GM23338 (cell line): ENCODE measurements at regions not wholly inside any gene's neighbourhood (a gene's known extent, or its start where the extent isn't known, plus 50 kb on each side); places are given as distances from the start of the nearest gene placed in this dataset.

Experiments
- ATAC-seq: fragments of 200-7000 bp; cut with Tn5 transposase; 3 replicates; pipeline ENCODE4 v1.9.1; 2020
- DNase-seq: peaks from one replicate; pipeline ENCODE4 v3.0.0-alpha.2; 2015; ENCODE audit warnings: low spot score
- H2AFZ ChIP-seq: fragments of 200-600 bp; sonication (generic); 2 replicates; pipeline ENCODE4 v1.8.0; 2016; ENCODE audit warnings: antibody characterized with exemption, mild to moderate bottlenecking, moderate library complexity
- H3F3A ChIP-seq: fragments of 200-600 bp; sonication (generic); replicated peaks from 2 replicates; pipeline ENCODE4 v1.8.0; 2017; ENCODE audit warnings: antibody characterized with exemption, mixed run types, low read depth
- H3K27ac ChIP-seq: fragments of 200-600 bp; sonication (generic); 2 replicates; pipeline ENCODE4 v1.6.1; 2016; ENCODE audit warnings: low read depth
- H3K27me3 ChIP-seq: fragments of 200-600 bp; sonication (generic); 2 replicates; pipeline ENCODE4 v1.8.0; 2016; ENCODE audit warnings: mild to moderate bottlenecking, mixed run types, moderate library complexity; ENCODE audit not compliant: insufficient read depth
- H3K36me3 ChIP-seq: fragments of 200-600 bp; sonication (generic); 2 replicates; pipeline ENCODE4 v1.8.0; 2016; ENCODE audit warnings: mild to moderate bottlenecking; ENCODE audit not compliant: insufficient read depth
- H3K4me1 ChIP-seq: fragments of 200-600 bp; sonication (generic); 2 replicates; pipeline ENCODE4 v1.8.0; 2016; ENCODE audit warnings: mild to moderate bottlenecking, moderate library complexity; ENCODE audit not compliant: insufficient read depth
- H3K4me2 ChIP-seq: fragments of 200-600 bp; sonication (generic); 2 replicates; pipeline ENCODE4 v1.7.1; 2017; ENCODE audit warnings: mixed run types
- H3K4me3 ChIP-seq: fragments of 200-600 bp; sonication (generic); 2 replicates; pipeline ENCODE4 v1.6.1; 2016; ENCODE audit warnings: mixed run types
- H3K79me2 ChIP-seq: fragments of 200-600 bp; sonication (generic); replicated peaks from 2 replicates; pipeline ENCODE4 v1.8.0; 2017; ENCODE audit warnings: mild to moderate bottlenecking; ENCODE audit not compliant: insufficient read depth
- H3K9me2 ChIP-seq: fragments of 200-600 bp; sonication (generic); 2 replicates; pipeline ENCODE4 v1.8.0; 2017; ENCODE audit not compliant: insufficient read depth
- H4K20me1 ChIP-seq: fragments of 200-600 bp; sonication (generic); replicated peaks from 2 replicates; pipeline ENCODE4 v1.8.0; 2017; ENCODE audit warnings: mild to moderate bottlenecking; ENCODE audit not compliant: insufficient read depth
- H3K27ac Mint-ChIP-seq: 2 replicates; pipeline ENCODE4 v1.8.0; 2020; ENCODE audit warnings: inconsistent platforms, mild to moderate bottlenecking, moderate library complexity, mixed read lengths
- H3K27me3 Mint-ChIP-seq: 3 replicates; pipeline ENCODE4 v1.8.0; 2022; ENCODE audit warnings: low read depth, mild to moderate bottlenecking, moderate library complexity, mixed read lengths, inconsistent platforms; ENCODE audit not compliant: insufficient read depth, poor library complexity
- H3K36me3 Mint-ChIP-seq: 3 replicates; pipeline ENCODE4 v1.8.0; 2021; ENCODE audit warnings: low read depth, mild to moderate bottlenecking, inconsistent platforms, moderate library complexity, mixed read lengths
- H3K4me1 Mint-ChIP-seq: 3 replicates; pipeline ENCODE4 v1.8.0; 2020; ENCODE audit warnings: mild to moderate bottlenecking, inconsistent platforms, mixed read lengths
- H3K4me3 Mint-ChIP-seq: 3 replicates; pipeline ENCODE4 v1.8.0; 2021; ENCODE audit warnings: moderate library complexity, mild to moderate bottlenecking, inconsistent platforms, mixed read lengths
- H3K9me3 Mint-ChIP-seq: 3 replicates; pipeline ENCODE4 v1.8.0; 2020; ENCODE audit warnings: moderate library complexity, mild to moderate bottlenecking, inconsistent platforms, mixed read lengths
- EZH2 ChIP-seq: fragments of 200-600 bp; sonication (generic); IDR thresholded peaks from one replicate; pipeline ENCODE4 v1.8.0; 2017; ENCODE audit warnings: antibody characterized with exemption, mild to moderate bottlenecking, low read depth; ENCODE audit not compliant: unreplicated experiment
- EZH2phosphoT487 ChIP-seq: fragments of 200-600 bp; sonication (generic); IDR thresholded peaks from one replicate; pipeline ENCODE4 v1.8.1; 2018; ENCODE audit warnings: antibody characterized with exemption; ENCODE audit not compliant: unreplicated experiment
- JUNB ChIP-seq: IDR thresholded peaks from one replicate; pipeline ENCODE4 v1.6.1; 2016; ENCODE audit warnings: antibody characterized with exemption; ENCODE audit not compliant: unreplicated experiment
- NANOG ChIP-seq: IDR thresholded peaks from 2 replicates; pipeline ENCODE4 v1.6.1; 2016; ENCODE audit warnings: antibody characterized with exemption, borderline replicate concordance
- STAT1 ChIP-seq: IDR thresholded peaks from one replicate; pipeline ENCODE4 v1.6.1; 2016; ENCODE audit warnings: antibody characterized with exemption; ENCODE audit not compliant: unreplicated experiment
- ZNF114 ChIP-seq: fragments of 250-450 bp; sonication (Bioruptor Pico); IDR thresholded peaks from 2 replicates; pipeline ENCODE4 v1.5.0; 2020; ENCODE audit warnings: mild to moderate bottlenecking, moderate library complexity
- TF ChIP-seq, protein P1 (sequence below), 2 experiments: fragments of 200-600 bp in 1 of 2; sonication (generic) in 1 of 2; conservative IDR thresholded peaks; 2 replicates each; pipeline versions ENCODE4 v1.5.1 to v1.6.1; 2016 to 2017; ENCODE audit warnings: antibody characterized with exemption in 2 of 2, low read depth in 2 of 2, mild to moderate bottlenecking in 2 of 2, moderate library complexity in 1 of 2
- TF ChIP-seq, protein P2 (sequence below): IDR thresholded peaks from one replicate; pipeline ENCODE4 v1.6.1; 2018; ENCODE audit warnings: antibody characterized with exemption; ENCODE audit not compliant: unreplicated experiment
- TF ChIP-seq, protein P3 (sequence below): fragments of 250-450 bp; sonication (Bioruptor Pico); IDR thresholded peaks from 2 replicates; pipeline ENCODE4 v1.5.0; 2020; ENCODE audit warnings: mild to moderate bottlenecking, moderate library complexity

DNA sequence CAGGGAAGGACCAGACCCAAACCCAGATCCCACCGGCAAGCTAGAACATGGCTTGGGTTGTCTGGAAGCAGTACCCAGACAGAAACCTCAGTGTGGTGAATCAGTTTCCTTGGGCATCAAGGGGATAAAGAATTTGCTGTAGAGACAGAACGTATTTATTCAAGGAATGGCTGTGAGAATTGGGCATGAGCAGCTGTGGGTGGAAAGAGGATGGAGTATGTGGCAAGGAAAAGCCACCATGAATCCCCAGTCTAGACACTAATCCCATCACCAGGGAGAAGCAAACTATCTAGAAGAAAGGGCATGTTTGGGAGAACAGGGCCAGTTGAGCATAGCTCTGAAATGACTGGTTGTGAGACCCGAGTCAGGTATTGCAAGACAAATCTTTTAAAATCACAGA is 109.2 kb downstream of the TOMM20 start (continued):
- no peak for TF ChIP-seq EZH2phosphoT487
- TF ChIP-seq, protein P1, sequence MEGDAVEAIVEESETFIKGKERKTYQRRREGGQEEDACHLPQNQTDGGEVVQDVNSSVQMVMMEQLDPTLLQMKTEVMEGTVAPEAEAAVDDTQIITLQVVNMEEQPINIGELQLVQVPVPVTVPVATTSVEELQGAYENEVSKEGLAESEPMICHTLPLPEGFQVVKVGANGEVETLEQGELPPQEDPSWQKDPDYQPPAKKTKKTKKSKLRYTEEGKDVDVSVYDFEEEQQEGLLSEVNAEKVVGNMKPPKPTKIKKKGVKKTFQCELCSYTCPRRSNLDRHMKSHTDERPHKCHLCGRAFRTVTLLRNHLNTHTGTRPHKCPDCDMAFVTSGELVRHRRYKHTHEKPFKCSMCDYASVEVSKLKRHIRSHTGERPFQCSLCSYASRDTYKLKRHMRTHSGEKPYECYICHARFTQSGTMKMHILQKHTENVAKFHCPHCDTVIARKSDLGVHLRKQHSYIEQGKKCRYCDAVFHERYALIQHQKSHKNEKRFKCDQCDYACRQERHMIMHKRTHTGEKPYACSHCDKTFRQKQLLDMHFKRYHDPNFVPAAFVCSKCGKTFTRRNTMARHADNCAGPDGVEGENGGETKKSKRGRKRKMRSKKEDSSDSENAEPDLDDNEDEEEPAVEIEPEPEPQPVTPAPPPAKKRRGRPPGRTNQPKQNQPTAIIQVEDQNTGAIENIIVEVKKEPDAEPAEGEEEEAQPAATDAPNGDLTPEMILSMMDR (conservative IDR thresholded peaks at IDR 0.05; ENCODE audit: low read depth in 2 of 2): no peak
- no peak for TF ChIP-seq JUNB
- TF ChIP-seq ZNF114 (CRISPR knock-in tag): no peak

DNA sequence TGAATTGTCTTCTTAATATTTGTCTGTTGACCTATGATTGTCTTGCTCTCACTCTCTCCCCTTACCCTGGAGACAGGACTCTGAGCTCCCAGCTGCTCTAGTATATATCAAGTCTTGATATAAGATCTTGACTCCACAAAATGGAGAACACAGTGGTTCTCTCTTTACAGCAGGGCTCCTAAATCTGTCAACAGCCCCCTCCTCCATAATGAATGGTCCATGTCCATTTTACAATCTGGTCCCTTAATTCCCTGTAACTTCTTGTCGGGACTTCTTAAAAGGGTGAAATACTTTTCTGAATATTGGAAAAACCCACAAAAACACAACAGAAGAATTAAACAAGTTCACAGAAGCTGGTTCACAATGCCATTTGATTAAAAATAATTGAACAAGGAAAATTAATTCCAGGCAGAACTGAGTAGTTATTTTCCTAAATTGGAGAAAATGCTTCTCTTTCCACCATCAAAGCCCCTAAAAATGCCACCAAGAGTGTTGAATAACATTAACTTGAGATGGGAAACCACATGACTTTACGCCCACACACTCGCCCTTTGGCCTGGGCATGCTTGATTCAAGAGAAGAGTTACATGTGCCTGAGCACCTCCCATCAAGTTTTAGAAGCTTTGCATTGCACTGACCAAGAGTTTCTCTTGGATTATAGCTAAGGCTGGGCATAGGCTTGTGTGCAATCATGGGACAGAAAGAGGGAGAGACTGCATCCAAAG is 109.8 kb downstream of the TOMM20 start:
- H3K27me3 ChIP-seq: no peaks in the 10 kb centered on the region
- Mint-ChIP-seq H3K27ac (no peak overlapping the region), H3K27me3 (peaks cover 6% of the 10 kb centered on the region), H3K4me3 (no peak overlapping the region), H3K4me1 (peaks cover 24% of the 10 kb centered on the region), H3K9me3 (peaks cover 3% of the 10 kb centered on the region; the same call in 2 of the 3 replicates), H3K36me3 (no peaks in the 10 kb centered on the region)
- no peak overlapping the region for H3K4me3 ChIP-seq
- no peaks in the 10 kb centered on the region for H3K79me2 ChIP-seq
- peaks cover 16% of the 10 kb centered on the region for H3K4me1 ChIP-seq
- peaks cover 11% of the 10 kb centered on the region; the same call in 1 of the 2 replicates for H3K9me2 ChIP-seq
- no peak overlapping the region for H2AFZ ChIP-seq
- ATAC-seq: no peak
- no peak for DNase-seq
- H3F3A ChIP-seq: no peaks in the 10 kb centered on the region
- no peak overlapping the region for H3K4me2 ChIP-seq
- H3K36me3 ChIP-seq: no peaks in the 10 kb centered on the region
- no peaks in the 10 kb centered on the region for H4K20me1 ChIP-seq
- no peak overlapping the region for H3K27ac ChIP-seq
- TF ChIP-seq NANOG (no peak), EZH2phosphoT487 (no peak), ZNF114 (CRISPR knock-in tag) (no peak), EZH2 (no peak), STAT1 (no peak), JUNB (no peak)
- TF ChIP-seq, protein P2, sequence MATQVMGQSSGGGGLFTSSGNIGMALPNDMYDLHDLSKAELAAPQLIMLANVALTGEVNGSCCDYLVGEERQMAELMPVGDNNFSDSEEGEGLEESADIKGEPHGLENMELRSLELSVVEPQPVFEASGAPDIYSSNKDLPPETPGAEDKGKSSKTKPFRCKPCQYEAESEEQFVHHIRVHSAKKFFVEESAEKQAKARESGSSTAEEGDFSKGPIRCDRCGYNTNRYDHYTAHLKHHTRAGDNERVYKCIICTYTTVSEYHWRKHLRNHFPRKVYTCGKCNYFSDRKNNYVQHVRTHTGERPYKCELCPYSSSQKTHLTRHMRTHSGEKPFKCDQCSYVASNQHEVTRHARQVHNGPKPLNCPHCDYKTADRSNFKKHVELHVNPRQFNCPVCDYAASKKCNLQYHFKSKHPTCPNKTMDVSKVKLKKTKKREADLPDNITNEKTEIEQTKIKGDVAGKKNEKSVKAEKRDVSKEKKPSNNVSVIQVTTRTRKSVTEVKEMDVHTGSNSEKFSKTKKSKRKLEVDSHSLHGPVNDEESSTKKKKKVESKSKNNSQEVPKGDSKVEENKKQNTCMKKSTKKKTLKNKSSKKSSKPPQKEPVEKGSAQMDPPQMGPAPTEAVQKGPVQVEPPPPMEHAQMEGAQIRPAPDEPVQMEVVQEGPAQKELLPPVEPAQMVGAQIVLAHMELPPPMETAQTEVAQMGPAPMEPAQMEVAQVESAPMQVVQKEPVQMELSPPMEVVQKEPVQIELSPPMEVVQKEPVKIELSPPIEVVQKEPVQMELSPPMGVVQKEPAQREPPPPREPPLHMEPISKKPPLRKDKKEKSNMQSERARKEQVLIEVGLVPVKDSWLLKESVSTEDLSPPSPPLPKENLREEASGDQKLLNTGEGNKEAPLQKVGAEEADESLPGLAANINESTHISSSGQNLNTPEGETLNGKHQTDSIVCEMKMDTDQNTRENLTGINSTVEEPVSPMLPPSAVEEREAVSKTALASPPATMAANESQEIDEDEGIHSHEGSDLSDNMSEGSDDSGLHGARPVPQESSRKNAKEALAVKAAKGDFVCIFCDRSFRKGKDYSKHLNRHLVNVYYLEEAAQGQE: no peak
- TF ChIP-seq, protein P1 (conservative IDR thresholded peaks at IDR 0.05; ENCODE audit: low read depth in 2 of 2): no peak
- TF ChIP-seq, protein P3, sequence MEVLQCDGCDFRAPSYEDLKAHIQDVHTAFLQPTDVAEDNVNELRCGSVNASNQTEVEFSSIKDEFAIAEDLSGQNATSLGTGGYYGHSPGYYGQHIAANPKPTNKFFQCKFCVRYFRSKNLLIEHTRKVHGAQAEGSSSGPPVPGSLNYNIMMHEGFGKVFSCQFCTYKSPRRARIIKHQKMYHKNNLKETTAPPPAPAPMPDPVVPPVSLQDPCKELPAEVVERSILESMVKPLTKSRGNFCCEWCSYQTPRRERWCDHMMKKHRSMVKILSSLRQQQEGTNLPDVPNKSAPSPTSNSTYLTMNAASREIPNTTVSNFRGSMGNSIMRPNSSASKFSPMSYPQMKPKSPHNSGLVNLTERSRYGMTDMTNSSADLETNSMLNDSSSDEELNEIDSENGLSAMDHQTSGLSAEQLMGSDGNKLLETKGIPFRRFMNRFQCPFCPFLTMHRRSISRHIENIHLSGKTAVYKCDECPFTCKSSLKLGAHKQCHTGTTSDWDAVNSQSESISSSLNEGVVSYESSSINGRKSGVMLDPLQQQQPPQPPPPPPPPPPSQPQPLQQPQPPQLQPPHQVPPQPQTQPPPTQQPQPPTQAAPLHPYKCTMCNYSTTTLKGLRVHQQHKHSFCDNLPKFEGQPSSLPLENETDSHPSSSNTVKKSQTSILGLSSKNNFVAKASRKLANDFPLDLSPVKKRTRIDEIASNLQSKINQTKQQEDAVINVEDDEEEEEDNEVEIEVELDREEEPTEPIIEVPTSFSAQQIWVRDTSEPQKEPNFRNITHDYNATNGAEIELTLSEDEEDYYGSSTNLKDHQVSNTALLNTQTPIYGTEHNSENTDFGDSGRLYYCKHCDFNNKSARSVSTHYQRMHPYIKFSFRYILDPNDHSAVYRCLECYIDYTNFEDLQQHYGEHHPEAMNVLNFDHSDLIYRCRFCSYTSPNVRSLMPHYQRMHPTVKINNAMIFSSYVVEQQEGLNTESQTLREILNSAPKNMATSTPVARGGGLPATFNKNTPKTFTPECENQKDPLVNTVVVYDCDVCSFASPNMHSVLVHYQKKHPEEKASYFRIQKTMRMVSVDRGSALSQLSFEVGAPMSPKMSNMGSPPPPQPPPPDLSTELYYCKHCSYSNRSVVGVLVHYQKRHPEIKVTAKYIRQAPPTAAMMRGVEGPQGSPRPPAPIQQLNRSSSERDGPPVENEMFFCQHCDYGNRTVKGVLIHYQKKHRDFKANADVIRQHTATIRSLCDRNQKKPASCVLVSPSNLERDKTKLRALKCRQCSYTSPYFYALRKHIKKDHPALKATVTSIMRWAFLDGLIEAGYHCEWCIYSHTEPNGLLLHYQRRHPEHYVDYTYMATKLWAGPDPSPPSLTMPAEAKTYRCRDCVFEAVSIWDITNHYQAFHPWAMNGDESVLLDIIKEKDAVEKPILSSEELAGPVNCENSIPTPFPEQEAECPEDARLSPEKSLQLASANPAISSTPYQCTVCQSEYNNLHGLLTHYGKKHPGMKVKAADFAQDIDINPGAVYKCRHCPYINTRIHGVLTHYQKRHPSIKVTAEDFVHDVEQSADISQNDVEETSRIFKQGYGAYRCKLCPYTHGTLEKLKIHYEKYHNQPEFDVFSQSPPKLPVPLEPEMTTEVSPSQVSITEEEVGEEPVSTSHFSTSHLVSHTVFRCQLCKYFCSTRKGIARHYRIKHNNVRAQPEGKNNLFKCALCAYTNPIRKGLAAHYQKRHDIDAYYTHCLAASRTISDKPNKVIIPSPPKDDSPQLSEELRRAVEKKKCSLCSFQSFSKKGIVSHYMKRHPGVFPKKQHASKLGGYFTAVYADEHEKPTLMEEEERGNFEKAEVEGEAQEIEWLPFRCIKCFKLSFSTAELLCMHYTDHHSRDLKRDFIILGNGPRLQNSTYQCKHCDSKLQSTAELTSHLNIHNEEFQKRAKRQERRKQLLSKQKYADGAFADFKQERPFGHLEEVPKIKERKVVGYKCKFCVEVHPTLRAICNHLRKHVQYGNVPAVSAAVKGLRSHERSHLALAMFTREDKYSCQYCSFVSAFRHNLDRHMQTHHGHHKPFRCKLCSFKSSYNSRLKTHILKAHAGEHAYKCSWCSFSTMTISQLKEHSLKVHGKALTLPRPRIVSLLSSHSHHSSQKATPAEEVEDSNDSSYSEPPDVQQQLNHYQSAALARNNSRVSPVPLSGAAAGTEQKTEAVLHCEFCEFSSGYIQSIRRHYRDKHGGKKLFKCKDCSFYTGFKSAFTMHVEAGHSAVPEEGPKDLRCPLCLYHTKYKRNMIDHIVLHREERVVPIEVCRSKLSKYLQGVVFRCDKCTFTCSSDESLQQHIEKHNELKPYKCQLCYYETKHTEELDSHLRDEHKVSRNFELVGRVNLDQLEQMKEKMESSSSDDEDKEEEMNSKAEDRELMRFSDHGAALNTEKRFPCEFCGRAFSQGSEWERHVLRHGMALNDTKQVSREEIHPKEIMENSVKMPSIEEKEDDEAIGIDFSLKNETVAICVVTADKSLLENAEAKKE (CRISPR knock-in tag): no peak
